Occipital lobe (tissue), 1 donor: ENCODE measurements at regions not wholly inside any gene's neighbourhood (a gene's known extent, or its start where the extent isn't known, plus 50 kb on each side); places are given as distances from the start of the nearest gene placed in this dataset.

Experiments used
- DNase-seq: peaks from one replicate; lab custom pipeline; 2025; lab: John Stamatoyannopoulos, UW

DNA sequence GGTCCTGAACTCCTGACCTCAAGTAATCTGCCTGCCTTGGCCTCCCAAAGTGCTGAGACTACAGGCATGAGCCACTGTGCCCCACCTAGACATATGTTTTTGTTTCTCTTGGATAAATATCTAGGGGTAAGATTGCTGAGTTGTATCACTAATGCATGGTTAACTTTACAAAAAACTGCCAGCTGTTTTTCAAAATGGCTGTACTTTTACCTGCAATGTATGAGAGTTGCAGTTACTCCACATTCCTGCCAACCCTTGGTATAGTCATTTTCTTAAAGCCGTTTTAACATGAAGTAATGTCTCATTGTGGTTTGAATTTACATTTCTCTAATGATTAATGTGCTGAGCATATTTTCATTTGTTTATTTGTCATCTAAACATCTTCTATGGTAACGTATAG lies 289.7 kb downstream of the UTRN start:
- no peak for DNase-seq

- DNase-seq, result no peak
Measured at GRCh38 chr6:144575327-144575726, 290.2 kb downstream of the UTRN start.

DNA sequence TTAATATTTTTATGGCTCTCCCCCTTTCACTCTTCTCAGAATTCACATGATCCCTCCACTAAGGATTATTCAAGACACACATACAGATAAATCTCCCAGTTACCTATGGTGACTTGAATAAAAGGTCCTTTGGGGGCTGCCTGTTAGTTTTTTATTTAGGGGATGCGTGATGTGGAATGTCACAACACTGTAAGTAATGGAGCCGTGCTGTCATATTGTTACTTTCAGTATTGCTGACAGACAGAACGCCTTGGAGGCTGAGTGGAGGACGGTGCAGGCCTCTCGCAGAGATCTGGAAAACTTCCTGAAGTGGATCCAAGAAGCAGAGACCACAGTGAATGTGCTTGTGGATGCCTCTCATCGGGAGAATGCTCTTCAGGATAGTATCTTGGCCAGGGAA lies 291.7 kb downstream of the UTRN start:
- no peak for DNase-seq

GRCh38 chr6:144578385-144579350 lies 293.5 kb downstream of the UTRN start:
- DNase-seq, result no peak

- no peak for DNase-seq
Measured at GRCh38 chr6:144580039-144580438, 294.9 kb downstream of the UTRN start.

DNA sequence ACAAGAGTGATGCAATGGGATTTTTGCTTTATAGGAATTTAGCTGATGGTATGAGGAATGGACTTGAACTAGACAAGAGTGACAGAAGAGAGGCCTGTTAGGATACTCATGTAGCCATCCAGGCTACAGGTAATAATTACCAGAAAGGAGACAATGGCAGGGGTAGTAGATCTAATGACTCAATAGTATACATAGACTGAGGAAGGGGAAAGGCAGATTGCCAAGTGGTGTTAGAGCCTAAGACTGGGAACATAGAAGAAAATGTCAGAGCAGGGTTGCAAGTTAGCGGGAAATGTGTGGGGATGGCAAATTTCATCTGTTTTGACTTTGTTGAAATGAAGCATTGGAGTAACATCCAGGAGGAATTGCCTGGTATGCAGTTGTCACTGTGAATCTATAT lies 295.6 kb downstream of the UTRN start:
- DNase-seq, result no peak

DNA sequence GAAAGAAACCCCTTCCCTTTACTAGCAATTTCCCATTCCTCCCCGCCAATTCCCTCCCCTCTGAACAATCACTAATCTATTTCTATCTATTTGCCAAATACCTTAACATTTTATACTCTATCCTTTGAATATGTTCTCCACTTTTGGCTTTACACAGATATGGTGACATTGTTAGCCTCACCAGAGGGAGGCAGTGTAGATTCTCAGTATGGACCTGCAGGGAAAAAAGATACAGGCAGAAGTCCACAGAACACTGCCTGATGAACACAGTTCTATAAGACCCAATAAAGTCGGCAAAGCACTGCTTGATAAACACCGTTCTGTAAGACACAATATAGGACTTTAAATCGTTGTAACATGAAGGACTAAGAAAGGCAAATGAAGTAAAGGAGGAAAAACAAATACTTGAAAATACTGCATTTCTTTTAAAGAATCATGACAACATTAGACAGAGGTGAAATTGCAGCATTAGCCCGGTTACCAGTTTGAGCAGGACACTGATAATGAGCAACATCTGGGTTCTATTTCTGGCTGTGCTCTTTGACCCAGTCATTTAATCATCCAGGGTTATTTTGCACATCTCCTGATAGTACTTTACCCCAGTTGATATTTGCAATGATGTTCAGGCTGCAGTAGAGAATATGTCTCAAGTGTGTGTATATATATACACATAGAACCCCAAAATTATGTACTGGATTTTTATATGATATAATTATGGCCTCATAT lies 296.8 kb downstream of the UTRN start:
- no peak for DNase-seq

DNA sequence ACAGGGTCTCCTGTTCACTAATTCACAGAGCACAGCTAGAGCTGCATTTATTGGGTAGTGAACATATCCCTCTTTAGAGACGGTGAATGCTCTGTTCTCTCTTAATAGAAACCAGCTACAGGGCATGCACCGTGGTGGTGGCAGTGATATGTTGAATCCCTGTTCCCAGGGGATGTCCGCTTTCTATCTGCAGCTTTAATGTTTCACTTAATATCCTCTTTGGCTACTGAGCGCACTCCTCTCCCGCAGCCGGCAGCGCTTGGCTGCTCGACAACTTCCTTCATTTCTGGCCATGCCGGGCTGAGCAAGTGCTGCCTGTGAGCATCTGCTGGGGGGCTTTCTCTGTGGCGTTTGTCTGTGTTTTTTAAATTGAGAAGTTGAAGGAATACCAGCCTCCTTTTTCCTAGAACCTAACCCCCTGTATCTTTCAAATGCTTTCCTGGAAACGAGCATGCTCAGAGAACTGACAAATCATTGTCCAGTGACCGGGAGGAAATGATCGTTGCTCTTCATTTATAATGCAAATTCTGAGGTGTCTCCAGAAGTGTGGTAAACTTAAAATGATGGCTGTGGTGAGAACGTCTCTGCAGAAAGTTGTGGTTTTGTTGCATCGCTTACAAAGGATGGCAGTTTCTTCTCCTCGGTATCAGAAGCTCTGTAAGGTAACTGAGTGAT lies 297.9 kb downstream of the UTRN start:
- DNase-seq, result no peak

DNA sequence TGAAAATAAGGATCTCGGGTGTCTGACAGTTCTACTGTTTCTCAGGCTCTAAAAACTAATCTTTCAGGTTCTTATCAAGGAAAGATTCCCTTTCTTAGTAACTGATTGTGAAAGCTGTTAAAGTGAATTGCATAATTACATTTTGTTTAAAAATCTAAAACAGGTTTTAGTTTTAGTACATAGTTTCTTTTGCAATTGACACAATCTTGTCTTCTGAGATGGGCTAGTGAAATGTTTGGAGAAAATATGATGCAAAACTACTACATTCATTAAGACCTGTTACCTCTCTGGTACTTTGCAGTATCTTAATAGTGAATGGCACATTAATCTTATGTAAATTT lies 298.4 kb downstream of the UTRN start:
- no peak for DNase-seq

- no peak for DNase-seq
Measured at GRCh38 chr6:144585217-144585814, 300.2 kb downstream of the UTRN start.

DNA sequence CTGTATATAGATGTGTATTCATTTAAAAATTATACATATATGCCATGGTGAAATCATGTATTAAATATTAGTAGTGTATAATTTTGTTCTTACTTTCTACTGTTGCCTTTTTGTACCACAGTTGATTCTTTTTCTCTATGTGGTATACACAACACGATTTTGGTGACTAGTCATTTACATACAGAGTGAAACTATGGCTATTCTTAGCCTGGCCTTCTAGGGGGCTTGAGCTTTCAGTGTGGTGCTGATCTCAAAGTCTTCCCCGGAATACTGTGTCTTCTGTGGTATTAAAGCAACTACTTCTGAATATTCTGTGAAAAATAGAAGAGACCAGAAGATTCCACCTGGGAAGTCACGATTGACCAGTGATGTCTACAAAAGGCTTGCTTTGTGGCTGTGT lies 301.9 kb downstream of the UTRN start:
- no peak for DNase-seq

DNA sequence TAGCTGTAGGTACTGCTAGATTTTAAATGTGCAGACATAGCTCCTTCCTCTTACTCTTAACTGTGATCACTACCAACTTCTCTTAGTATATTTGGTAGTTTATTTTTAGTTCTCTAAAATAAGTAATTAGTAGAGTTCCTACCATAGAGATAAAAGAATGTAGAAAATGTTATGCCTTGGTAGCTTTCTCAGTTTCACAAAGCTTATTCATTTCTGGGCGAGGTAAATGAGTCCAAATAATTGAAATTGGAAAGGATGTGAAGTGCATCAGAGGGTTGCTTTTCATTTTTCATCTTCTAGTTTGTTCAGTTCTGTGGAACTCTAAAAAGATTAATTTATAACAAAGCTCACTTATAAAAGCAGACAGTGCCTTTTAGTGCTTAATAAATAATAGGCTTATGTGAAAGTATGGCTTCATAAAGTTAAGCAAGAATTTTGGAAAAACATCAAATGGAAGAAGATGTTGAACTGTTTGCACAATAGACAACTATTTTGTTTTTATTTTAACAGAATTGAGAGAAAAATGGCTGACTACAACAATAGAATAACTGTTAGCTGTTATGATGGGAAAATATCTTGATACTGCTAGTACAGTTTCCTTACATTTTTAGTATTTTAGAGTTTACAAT lies 303.7 kb downstream of the UTRN start:
- no peak for DNase-seq

GRCh38 chr6:144590532-144590931 lies 305.4 kb downstream of the UTRN start:
- no peak for DNase-seq

DNA sequence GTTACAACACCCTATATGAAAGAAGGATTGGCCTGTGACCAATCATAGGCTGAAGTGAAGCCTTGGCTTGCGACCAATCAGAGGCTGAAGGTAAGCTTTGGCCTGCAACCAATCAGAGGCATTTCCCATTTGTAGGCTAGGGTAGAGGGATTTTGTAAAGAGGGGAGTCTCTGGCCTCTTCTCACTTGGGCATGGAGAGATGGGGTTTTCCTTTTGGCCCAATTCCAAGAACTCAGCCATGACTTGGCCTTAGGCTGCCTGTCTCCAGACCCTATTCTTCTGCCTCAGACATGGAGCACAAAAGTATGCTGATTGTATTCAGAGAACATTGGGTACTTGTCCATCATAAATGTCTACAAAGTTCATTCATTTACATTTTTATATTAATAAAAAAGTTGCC lies 308.3 kb downstream of the UTRN start:
- no peak for DNase-seq

DNA sequence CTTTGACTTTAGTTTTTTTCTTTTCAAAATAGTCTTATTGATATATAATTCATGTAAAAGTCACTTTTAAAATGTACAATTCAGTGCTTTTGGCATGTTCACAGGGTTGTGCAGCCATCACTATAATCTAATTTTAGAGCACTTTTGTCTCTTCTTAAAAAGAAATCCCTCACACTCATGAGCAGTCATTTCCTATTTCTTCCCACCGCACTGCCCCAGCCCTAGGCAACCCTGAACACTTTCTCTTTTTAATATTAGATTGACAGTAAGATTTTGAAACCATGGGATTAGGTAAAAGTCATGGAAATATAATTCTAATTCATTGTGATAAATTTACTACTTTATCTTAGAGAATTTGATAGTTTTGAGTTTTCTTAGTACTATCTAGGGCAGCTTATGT lies 309.4 kb downstream of the UTRN start:
- DNase-seq, result no peak

DNA sequence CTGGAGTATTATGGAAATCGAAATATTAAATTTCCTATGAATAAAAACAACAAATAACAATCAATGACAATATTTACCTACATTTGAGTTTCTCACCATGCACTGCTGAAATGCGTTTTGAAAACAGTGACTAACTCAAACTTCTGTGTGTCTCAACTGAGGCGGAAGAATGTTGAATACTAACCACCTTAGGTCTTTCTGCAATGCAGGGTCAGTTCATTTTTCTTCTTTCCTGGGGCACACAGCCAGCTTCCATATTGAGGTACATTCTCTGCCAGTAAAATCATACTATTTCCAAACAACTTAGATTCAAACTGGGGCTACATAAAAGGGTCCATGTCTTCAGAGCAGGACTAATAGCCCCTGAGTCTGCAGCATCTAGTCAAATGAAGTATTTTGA lies 310.1 kb downstream of the UTRN start:
- no peak for DNase-seq

GRCh38 chr6:144597511-144597910 lies 312.4 kb downstream of the UTRN start:
- no peak for DNase-seq

DNA sequence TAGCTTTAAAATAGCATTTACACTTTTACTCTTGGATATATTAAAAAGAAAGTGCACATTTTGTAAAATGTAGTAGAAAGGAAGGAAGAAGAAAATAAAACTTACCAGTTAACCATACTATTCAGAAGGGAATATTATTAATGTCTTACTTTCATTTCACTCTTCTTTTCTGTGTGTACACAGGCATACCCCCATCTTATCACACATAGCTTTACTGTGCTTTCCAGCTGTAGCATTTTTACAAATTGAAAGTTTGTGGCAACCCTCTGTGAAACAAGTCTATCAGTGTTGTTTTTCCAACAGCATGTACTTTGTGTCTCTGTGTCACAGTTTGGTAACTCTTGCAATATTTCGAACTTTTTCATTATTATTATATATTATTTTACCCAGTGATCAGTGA lies 314.5 kb downstream of the UTRN start:
- no peak for DNase-seq

- DNase-seq, result no peak
Measured at GRCh38 chr6:144601221-144601620, 316.1 kb downstream of the UTRN start.

GRCh38 chr6:144602523-144603180 lies 317.5 kb downstream of the UTRN start:
- DNase-seq, result no peak

- DNase-seq, result no peak
Measured at GRCh38 chr6:144606083-144606482, 320.9 kb downstream of the UTRN start.
